IMR-90 (cell line): ENCODE measurements at regions not wholly inside any gene's neighbourhood (a gene's known extent, or its start where the extent isn't known, plus 50 kb on each side); places are given as distances from the start of the nearest gene placed in this dataset.

Experiments used
- ATAC-seq: fragments of 200-7000 bp; cut with Tn5 transposase; 2 replicates; pipeline ENCODE4 v1.9.1; 2020; ENCODE audit warnings: low read depth, mild to moderate bottlenecking, moderate library complexity
- BruUV-seq: library from RNA; stranded (reverse); fragments of 400-500 nt; replicated peaks from 2 replicates; lab custom pipeline; 2021; lab: Mats Ljungman, UMichigan
- CTCF ChIA-PET: fragments of 300-600 bp; formaldehyde crosslinking; extraction: SDS; loops from one replicate; lab custom pipeline; 2021; ENCODE audit warnings: antibody characterized with exemption; lab: Yijun Ruan, JAX
- POLR2A ChIA-PET: fragments of 300-600 bp; sonication (Branson Sonifier 250); formaldehyde crosslinking; loops from one replicate; lab custom pipeline; 2022; ENCODE audit warnings: antibody characterized with exemption; ENCODE audit not compliant: unreplicated experiment; lab: Charles Lee
- DNase-seq: peaks from one replicate; pipeline ENCODE4 v3.0.0; 2013
- H2AFZ ChIP-seq: replicated peaks from 2 replicates; pipeline ENCODE3; 2013; ENCODE audit warnings: low read length, mild to moderate bottlenecking; ENCODE audit not compliant: poor library complexity
- H2AK5ac ChIP-seq: 2 replicates; pipeline ENCODE4 v1.6.1; 2013; ENCODE audit warnings: low read depth, low read length, inconsistent platforms
- H2AK9ac ChIP-seq: replicated peaks from 2 replicates; pipeline ENCODE3; 2013; ENCODE audit warnings: mild to moderate bottlenecking, low read depth, low read length, moderate library complexity; ENCODE audit not compliant: poor library complexity
- H2BK120ac ChIP-seq: 2 replicates; pipeline ENCODE4 v1.6.1; 2013; ENCODE audit warnings: low read depth, low read length, inconsistent platforms
- H2BK15ac ChIP-seq: 3 replicates; pipeline ENCODE4 v1.6.1; 2013; ENCODE audit warnings: low read depth, low read length, inconsistent platforms
- H2BK20ac ChIP-seq: 2 replicates; pipeline ENCODE4 v1.6.1; 2013; ENCODE audit warnings: low read depth, mild to moderate bottlenecking, inconsistent platforms, low read length, moderate library complexity
- H2BK5ac ChIP-seq: 2 replicates; pipeline ENCODE4 v1.6.1; 2013; ENCODE audit warnings: mild to moderate bottlenecking, low read depth, low read length, inconsistent platforms; ENCODE audit not compliant: poor library complexity, severe bottlenecking
- H3K14ac ChIP-seq: replicated peaks from 2 replicates; pipeline ENCODE4 v1.6.1; 2013; ENCODE audit warnings: low read depth, low read length, inconsistent platforms
- H3K18ac ChIP-seq: 2 replicates; pipeline ENCODE4 v1.6.1; 2013; ENCODE audit warnings: low read depth, low read length, control low read depth
- H3K23ac ChIP-seq: 2 replicates; pipeline ENCODE4 v1.6.1; 2013; ENCODE audit warnings: low read depth, low read length, inconsistent platforms
- H3K27ac ChIP-seq: 2 replicates; pipeline ENCODE4 v1.5.1; 2013; ENCODE audit warnings: mild to moderate bottlenecking, control low read depth, low read length; ENCODE audit not compliant: insufficient read depth
- H3K27me3 ChIP-seq: 2 replicates; pipeline ENCODE4 v1.6.1; 2013; ENCODE audit warnings: low read length; ENCODE audit not compliant: control insufficient read depth, insufficient read depth
- H3K36me3 ChIP-seq: 2 replicates; pipeline ENCODE4 v1.6.1; 2013; ENCODE audit warnings: low read length, mixed read lengths; ENCODE audit not compliant: control insufficient read depth, insufficient read depth
- H3K4ac ChIP-seq: 2 replicates; pipeline ENCODE4 v1.6.1; 2013; ENCODE audit warnings: low read depth, low read length, inconsistent platforms
- H3K4me1 ChIP-seq: 2 replicates; pipeline ENCODE4 v1.6.1; 2013; ENCODE audit warnings: low read length, mixed read lengths; ENCODE audit not compliant: control insufficient read depth, insufficient read depth
- H3K4me2 ChIP-seq: 2 replicates; pipeline ENCODE4 v1.6.1; 2013; ENCODE audit warnings: low read depth, mild to moderate bottlenecking, control low read depth, low read length, moderate library complexity
- H3K4me3 ChIP-seq: 2 replicates; pipeline ENCODE4 v1.5.1; 2013; ENCODE audit warnings: low read depth, mild to moderate bottlenecking, control low read depth, low read length, moderate library complexity; ENCODE audit not compliant: insufficient read depth
- H3K56ac ChIP-seq: 2 replicates; pipeline ENCODE4 v1.6.1; 2013; ENCODE audit warnings: low read length, inconsistent platforms; ENCODE audit not compliant: insufficient read depth; ENCODE audit errors: extremely low read depth
- H3K79me1 ChIP-seq, 2 experiments: 2 replicates each; pipeline ENCODE4 v1.6.1; 2013; ENCODE audit warnings: low read length in 2 of 2, inconsistent platforms in 1 of 2, low read depth in 1 of 2
- H3K9ac ChIP-seq: 2 replicates; pipeline ENCODE4 v1.6.1; 2013; ENCODE audit warnings: low read depth, low read length, control low read depth
- H3K9me1 ChIP-seq: 2 replicates; pipeline ENCODE4 v1.6.1; 2013; ENCODE audit warnings: low read length, inconsistent platforms; ENCODE audit not compliant: insufficient read depth
- H3K9me3 ChIP-seq: 2 replicates; pipeline ENCODE4 v1.6.1; 2013; ENCODE audit warnings: low read length; ENCODE audit not compliant: control insufficient read depth, insufficient read depth
- H4K20me1 ChIP-seq: 2 replicates; pipeline ENCODE4 v1.6.1; 2013; ENCODE audit warnings: low read length, inconsistent platforms; ENCODE audit not compliant: insufficient read depth
- H4K5ac ChIP-seq: 2 replicates; pipeline ENCODE4 v1.6.1; 2013; ENCODE audit warnings: mild to moderate bottlenecking, low read depth, low read length, control low read depth
- H4K8ac ChIP-seq, 2 experiments: 2 replicates each; pipeline ENCODE4 v1.6.1; 2013; ENCODE audit warnings: low read depth in 2 of 2, low read length in 2 of 2, control low read depth in 1 of 2, inconsistent platforms in 1 of 2
- H4K91ac ChIP-seq: 2 replicates; pipeline ENCODE4 v1.6.1; 2013; ENCODE audit warnings: low read depth, low read length, inconsistent platforms; ENCODE audit not compliant: insufficient read depth
- BHLHE40 ChIP-seq: fragments of 150-350 bp; IDR thresholded peaks from 2 replicates; pipeline ENCODE4 v1.6.1; 2016; ENCODE audit warnings: mild to moderate bottlenecking, low read depth, low read length
- CEBPB ChIP-seq: IDR thresholded peaks from 2 replicates; pipeline ENCODE4 v1.6.1; 2012; ENCODE audit warnings: low read depth, low read length, improper control_type of control experiment
- CHD1 ChIP-seq: IDR thresholded peaks from 2 replicates; pipeline ENCODE4 v1.6.1; 2012; ENCODE audit warnings: low read depth, low read length, improper control_type of control experiment
- FOS ChIP-seq: fragments of 150-350 bp; IDR thresholded peaks from 2 replicates; pipeline ENCODE4 v1.6.1; 2016; ENCODE audit warnings: low read depth, low read length
- MAFK ChIP-seq: IDR thresholded peaks from 2 replicates; pipeline ENCODE4 v1.6.1; 2012; ENCODE audit warnings: low read depth, low read length, improper control_type of control experiment
- MXI1 ChIP-seq: IDR thresholded peaks from 2 replicates; pipeline ENCODE4 v1.6.1; 2012; ENCODE audit warnings: low read depth, mild to moderate bottlenecking, low read length, moderate library complexity, borderline replicate concordance
- RAD21 ChIP-seq: IDR thresholded peaks from 2 replicates; pipeline ENCODE4 v1.6.1; 2012; ENCODE audit warnings: low read length, improper control_type of control experiment
- RCOR1 ChIP-seq: IDR thresholded peaks from 2 replicates; pipeline ENCODE4 v1.6.1; 2012; ENCODE audit warnings: mild to moderate bottlenecking, low read length, improper control_type of control experiment; ENCODE audit not compliant: insufficient replicate concordance
- RFX5 ChIP-seq: IDR thresholded peaks from 2 replicates; pipeline ENCODE4 v1.8.0; 2012; ENCODE audit warnings: low read depth, mild to moderate bottlenecking, low read length, moderate library complexity
- SMC3 ChIP-seq: fragments of 150-350 bp; IDR thresholded peaks from 2 replicates; pipeline ENCODE4 v1.6.1; 2016; ENCODE audit warnings: low read depth, mild to moderate bottlenecking, antibody characterized with exemption, low read length, moderate library complexity
- USF2 ChIP-seq: fragments of 150-350 bp; IDR thresholded peaks from 2 replicates; pipeline ENCODE4 v1.6.1; 2017; ENCODE audit warnings: mild to moderate bottlenecking, antibody characterized with exemption, low read length, low read depth
- WGBS, 2 experiments: methylation state at CpG; one replicate each; pipeline versions ENCODE4 v1.1.5 to v1.1.7; 2013; ENCODE audit warnings: missing lambda C conversion rate in 2 of 2; ENCODE audit not compliant: insufficient read length in 1 of 2; ENCODE audit errors: extremely low coverage in 2 of 2; 5-methylcytosine and 5-hydroxymethylcytosine counted together
- dilution Hi-C: fragments of 300-500 bp; cut with HindIII; formaldehyde crosslinking; loops from one replicate; pipeline ENCODE4 v1.14.3; 2018; ENCODE audit warnings: low sequenced_read_pairs; ENCODE audit not compliant: unreplicated experiment
- in situ Hi-C: fragments of 300-500 bp; cut with MboI; formaldehyde crosslinking; loops from 3 replicates; pipeline ENCODE4 v1.14.3; 2019; ENCODE audit warnings: low sequenced_read_pairs, inconsistent platforms, mixed read lengths
- intact Hi-C: fragments of 100-400 bp; cut with micrococcal nuclease; formaldehyde crosslinking; loops from 2 replicates; pipeline ENCODE4 v1.10.0; 2022
- TF ChIP-seq, protein P1 (sequence below): conservative IDR thresholded peaks from 2 replicates; pipeline ENCODE4 v1.5.1; 2012; ENCODE audit warnings: mild to moderate bottlenecking, low read depth, low read length, improper control_type of control experiment
- TF ChIP-seq, protein P2 (sequence below): fragments of 150-350 bp; IDR thresholded peaks from 2 replicates; pipeline ENCODE4 v1.6.1; 2016; ENCODE audit warnings: low read depth, mild to moderate bottlenecking, low read length, moderate library complexity, borderline replicate concordance

- intact Hi-C loops, result no loop called here
- BruUV-seq, result no TSS peak
- H4K5ac ChIP-seq, result no peak overlapping the region
- ATAC-seq, result no peak
- no peaks in the 10 kb centered on the region for H3K79me1 ChIP-seq
- H2AFZ ChIP-seq, result no peak overlapping the region
- no peak overlapping the region for H2AK5ac ChIP-seq
- TF ChIP-seq, protein P1, sequence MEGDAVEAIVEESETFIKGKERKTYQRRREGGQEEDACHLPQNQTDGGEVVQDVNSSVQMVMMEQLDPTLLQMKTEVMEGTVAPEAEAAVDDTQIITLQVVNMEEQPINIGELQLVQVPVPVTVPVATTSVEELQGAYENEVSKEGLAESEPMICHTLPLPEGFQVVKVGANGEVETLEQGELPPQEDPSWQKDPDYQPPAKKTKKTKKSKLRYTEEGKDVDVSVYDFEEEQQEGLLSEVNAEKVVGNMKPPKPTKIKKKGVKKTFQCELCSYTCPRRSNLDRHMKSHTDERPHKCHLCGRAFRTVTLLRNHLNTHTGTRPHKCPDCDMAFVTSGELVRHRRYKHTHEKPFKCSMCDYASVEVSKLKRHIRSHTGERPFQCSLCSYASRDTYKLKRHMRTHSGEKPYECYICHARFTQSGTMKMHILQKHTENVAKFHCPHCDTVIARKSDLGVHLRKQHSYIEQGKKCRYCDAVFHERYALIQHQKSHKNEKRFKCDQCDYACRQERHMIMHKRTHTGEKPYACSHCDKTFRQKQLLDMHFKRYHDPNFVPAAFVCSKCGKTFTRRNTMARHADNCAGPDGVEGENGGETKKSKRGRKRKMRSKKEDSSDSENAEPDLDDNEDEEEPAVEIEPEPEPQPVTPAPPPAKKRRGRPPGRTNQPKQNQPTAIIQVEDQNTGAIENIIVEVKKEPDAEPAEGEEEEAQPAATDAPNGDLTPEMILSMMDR, result no peak
- TF ChIP-seq SMC3, result no peak
- no peak for TF ChIP-seq RAD21
- no peak for TF ChIP-seq MXI1
- no peak for TF ChIP-seq FOS
- TF ChIP-seq, protein P2, sequence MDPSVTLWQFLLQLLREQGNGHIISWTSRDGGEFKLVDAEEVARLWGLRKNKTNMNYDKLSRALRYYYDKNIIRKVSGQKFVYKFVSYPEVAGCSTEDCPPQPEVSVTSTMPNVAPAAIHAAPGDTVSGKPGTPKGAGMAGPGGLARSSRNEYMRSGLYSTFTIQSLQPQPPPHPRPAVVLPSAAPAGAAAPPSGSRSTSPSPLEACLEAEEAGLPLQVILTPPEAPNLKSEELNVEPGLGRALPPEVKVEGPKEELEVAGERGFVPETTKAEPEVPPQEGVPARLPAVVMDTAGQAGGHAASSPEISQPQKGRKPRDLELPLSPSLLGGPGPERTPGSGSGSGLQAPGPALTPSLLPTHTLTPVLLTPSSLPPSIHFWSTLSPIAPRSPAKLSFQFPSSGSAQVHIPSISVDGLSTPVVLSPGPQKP, result no peak
- TF ChIP-seq CHD1, result no peak
- no peak for TF ChIP-seq BHLHE40
- TF ChIP-seq MAFK, result no peak
- TF ChIP-seq RCOR1, result no peak
- TF ChIP-seq USF2, result no peak
- TF ChIP-seq CEBPB, result no peak
- no peak for TF ChIP-seq RFX5
- H3K27me3 ChIP-seq, result no peaks in the 10 kb centered on the region
- no peaks in the 10 kb centered on the region for H3K4me1 ChIP-seq
- H2BK20ac ChIP-seq, result no peak overlapping the region
- peaks cover 34% of the 10 kb centered on the region for H3K9me3 ChIP-seq
- no peak overlapping the region for H3K18ac ChIP-seq
- no peak overlapping the region for H2BK120ac ChIP-seq
- H3K9me1 ChIP-seq, result no peaks in the 10 kb centered on the region
- in situ Hi-C loops, result no loop called here
- H3K9ac ChIP-seq, result no peak overlapping the region
- ChIA-PET CTCF (no interaction called here), POLR2A (interaction anchor here (0.6 kb wide), 1 partner anchor 244 kb away, joined by 3 read pairs; no protein-coding TSS in a partner anchor)
- no peak overlapping the region for H3K23ac ChIP-seq
- WGBS, 2 experiments, result 85% methylated on average over 10 of the region's 30 CpGs; no CpG with 5 or more reads in 1 of the 2 experiments
- H3K4me2 ChIP-seq, result no peak overlapping the region
- H3K36me3 ChIP-seq, result no peaks in the 10 kb centered on the region
- no peak overlapping the region for H3K4ac ChIP-seq
- H4K8ac ChIP-seq, result no peak overlapping the region
- dilution Hi-C loops, result no loop called here
- DNase-seq, result no peak
- no peak overlapping the region for H3K4me3 ChIP-seq
- no peak overlapping the region for H2BK15ac ChIP-seq
- no peak overlapping the region for H3K56ac ChIP-seq
- no peak overlapping the region for H3K14ac ChIP-seq
- H3K27ac ChIP-seq, result no peak overlapping the region
- no peaks in the 10 kb centered on the region for H4K20me1 ChIP-seq
- H2BK5ac ChIP-seq, result no peak overlapping the region
- H4K91ac ChIP-seq, result no peak overlapping the region
- no peak overlapping the region for H2AK9ac ChIP-seq
Observed at GRCh38 chr6:170102582-170103481, 188.0 kb downstream of the DLL1 start.
